ENCODE measurements at regions not wholly inside any gene's neighbourhood (a gene's known extent, or its start where the extent isn't known, plus 50 kb on each side); places are given as distances from the start of the nearest gene placed in this dataset.
A peak's percentile ranks its signal among the peaks of the same experiment; 100 is the strongest.
"Not testable (repeated sequence)": the region's sequence is repeated elsewhere in the genome, so short reads cannot be mapped to it uniquely, and the experiment has no call there.

DNA sequence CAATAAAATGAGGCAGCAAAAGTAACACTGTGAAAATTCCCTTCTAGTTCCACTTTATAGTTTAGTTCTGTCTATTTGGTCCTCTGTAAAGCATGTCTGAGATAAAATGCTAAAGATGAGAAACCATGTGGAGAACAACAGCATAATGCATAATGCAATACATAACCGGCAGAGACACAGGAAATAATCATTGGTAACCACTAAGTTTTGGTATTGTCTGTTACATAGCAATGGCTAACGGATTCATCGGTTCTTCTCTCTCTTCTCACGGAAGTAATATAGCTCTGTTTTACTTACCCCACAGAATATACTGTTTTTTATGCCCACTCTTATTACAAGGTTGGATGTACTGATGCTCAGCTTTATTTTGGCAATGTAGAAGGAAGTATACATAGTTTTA is 158.9 kb downstream of the FAM174A start:
- DNase-seq (ENCODE audit: low read depth in 3 of 3): no peak

DNA sequence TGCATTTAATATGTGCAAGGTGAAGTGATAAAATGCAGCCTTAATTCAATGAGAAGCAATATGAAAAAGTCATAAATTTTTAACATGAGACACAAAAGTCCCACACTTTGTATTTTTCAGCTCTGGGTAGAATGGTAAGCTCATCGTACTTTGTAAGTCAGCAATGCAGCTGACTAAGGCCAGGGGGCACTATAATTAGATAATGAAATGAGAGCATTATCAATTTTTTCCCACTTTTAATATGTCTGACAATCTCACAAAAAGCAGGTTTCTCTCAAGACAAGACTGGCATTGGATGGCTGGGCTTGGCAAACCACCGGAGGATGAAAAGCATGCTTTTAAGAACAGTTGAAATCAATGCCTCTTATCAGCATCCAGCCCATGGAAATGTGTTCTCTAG is 162.8 kb downstream of the FAM174A start:
- no peak for DNase-seq (ENCODE audit: low read depth in 3 of 3)

DNA sequence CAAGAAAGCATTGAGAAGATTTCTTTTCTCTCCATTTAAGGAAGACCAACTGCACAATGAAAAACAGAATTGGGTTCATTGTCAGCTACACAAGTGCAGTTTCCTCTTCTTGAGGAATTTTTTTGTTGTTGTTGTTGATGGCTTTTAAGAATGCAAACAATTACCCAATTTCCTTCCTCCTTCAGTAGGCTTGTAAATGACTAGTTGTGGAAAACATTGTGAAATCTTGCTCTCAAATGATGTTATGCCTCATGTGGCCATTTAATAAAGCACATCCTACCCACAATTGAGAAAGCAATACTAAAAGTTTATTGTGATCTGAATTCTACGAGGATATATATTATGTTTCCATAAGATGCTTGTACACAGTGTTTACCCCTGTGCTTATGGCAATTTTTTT is 171.6 kb downstream of the FAM174A start:
- DNase-seq (ENCODE audit: low read depth in 3 of 3): no peak

- DNase-seq (ENCODE audit: low read depth in 3 of 3): no peak
These were observed 173.5 kb downstream of the FAM174A start for GRCh38 chr5:100708645-100709171.

- no peak for DNase-seq (ENCODE audit: low read depth in 3 of 3)
These were observed 174.6 kb downstream of the FAM174A start for GRCh38 chr5:100709771-100710170.

DNA sequence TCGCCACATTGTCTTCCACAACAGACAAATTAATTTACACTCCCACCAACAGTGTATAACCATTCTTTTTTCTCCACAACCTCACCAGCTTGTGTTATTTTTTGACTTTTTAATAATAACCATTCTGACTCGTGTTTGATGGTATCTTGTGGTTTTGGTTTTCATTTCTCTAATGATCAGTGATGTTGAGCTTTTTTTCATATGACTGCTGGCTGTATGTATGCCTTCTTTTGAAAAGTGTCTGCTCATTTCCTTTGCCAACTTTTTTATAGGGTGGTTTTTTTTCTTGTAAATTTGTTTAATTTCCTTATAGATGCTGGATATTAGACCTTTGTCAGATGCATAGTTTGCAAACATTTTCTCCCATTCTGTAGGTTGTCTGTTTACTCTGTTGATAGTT is 179.6 kb downstream of the FAM174A start:
- not testable (repeated sequence) for DNase-seq (ENCODE audit: low read depth in 3 of 3)

DNA sequence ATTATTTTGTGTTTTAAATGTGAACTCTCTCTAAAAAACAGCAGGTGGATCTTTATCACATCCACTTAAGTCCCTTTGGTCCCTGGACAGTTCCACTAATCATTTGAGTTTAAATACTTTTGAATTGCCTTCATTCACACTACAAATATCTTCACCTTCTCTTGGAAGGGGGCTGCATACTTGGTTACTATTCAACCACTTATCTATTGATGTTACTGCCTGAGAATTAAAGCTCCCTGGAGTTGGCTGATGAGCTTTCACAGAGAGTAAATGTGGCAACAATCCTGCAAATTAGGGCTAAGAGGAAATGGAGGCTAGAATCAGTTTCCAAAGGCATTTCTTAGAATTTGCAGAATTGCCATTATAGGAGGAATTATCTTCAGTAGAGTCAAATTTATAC is 180.4 kb downstream of the ST8SIA4 start:
- DNase-seq (ENCODE audit: low read depth in 3 of 3): no peak

GRCh38 chr5:100723229-100723628 is 179.9 kb downstream of the ST8SIA4 start:
- DNase-seq (ENCODE audit: low read depth in 3 of 3): no peak

DNA sequence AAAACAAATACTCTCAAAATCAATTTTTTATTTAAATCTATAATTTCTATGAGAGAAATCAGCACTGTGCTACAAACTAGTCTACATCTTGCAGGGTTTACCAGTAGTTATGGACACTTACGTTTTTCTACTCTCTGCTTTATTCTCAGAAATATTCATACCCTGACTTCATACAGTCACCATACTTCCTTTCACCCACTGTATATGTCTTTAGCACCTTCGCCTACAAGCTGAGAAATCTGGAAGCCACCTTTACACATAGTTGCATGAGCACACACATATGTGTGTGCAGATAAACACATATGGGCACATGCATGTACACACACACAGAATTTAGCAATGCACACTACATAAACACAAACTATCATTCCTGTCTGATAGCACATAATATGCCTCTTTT is 177.0 kb downstream of the ST8SIA4 start:
- DNase-seq (ENCODE audit: low read depth in 3 of 3): no peak

DNA sequence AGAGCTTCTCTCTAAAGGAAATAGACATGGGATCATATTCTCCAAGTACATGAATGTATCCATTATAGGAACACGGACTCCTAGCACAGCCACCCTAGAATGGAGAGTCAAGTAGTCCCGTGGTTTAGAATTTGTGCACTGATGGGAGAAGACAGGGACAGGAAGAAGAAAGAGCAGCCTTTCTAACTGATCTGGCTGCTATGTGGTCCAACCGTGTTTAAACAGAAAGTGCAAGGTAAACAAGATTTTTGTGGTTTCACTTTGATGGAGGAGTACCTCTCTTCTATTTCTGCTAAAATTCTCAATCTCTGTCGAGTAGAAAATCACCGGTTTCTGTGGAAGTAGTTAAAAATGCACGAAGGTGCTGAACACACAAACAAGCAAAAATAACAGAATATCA is 171.3 kb downstream of the ST8SIA4 start:
- DNase-seq (ENCODE audit: low read depth in 3 of 3): peak in 1 of 3 donors; percentile 1

- DNase-seq (ENCODE audit: low read depth in 3 of 3): no peak
These were observed 156.4 kb downstream of the ST8SIA4 start for GRCh38 chr5:100746730-100747129.

DNA sequence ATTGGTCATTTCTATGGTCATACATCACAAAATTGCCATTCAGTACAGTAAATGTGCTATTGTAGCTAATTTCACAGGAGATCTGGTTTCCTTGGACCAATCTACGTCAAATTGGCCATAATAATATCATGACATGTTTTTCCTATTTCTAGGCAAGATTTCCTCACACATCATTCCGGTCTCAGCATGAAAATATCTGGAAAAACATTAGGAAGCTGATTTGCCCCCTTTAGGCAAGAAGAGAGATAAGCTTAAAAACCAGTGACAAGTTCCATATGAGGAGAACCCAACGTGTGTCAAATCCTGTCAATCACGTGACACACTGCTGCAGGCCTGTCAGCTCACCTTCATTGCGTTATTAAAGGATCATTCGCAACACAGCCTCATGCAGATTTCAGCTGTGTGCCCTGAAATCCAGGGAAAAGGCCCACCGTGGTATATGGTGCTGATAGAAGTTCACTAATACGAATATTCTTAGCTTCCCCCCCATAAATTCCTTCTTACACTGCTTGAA is 153.3 kb downstream of the ST8SIA4 start:
- no peak for DNase-seq (ENCODE audit: low read depth in 3 of 3)

GRCh38 chr5:100755435-100755834 is 147.6 kb downstream of the ST8SIA4 start:
- no peak for DNase-seq (ENCODE audit: low read depth in 3 of 3)
